ENCODE measurements at regions not wholly inside any gene's neighbourhood (a gene's known extent, or its start where the extent isn't known, plus 50 kb on each side); places are given as distances from the start of the nearest gene placed in this dataset.
"Not testable (repeated sequence)": the region's sequence is repeated elsewhere in the genome, so short reads cannot be mapped to it uniquely, and the experiment has no call there.

DNA sequence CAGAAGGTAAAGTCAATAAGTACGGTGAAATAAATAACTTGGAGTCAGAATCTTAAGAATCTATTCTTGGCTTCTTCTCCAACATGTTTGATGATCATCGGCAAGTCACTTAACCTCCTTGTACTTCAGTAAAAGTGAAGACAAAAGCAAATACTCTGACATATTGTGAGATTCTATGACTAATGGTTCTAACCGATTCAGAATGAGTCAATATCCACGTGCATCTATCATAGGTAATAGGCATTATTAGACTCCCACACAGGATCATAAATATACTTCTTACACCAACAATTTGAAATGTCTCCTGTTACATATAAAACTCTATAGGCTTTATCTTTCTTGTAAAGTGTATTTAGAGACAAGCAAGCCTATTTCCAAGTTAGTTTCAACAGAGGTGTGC, 144.4 kb upstream of the ATXN7L3B start:
- Histone ChIP-seq H3K27ac (ENCODE audit: low read depth in 1 of 2, low read length in 1 of 2) (no peak overlapping the region), H3K36me3 (ENCODE audit: control insufficient read depth in 4 of 4, insufficient read depth in 4 of 4, low read length in 4 of 4) (no peaks in the 10 kb centered on the region), H3K27me3 (ENCODE audit: control insufficient read depth in 3 of 3, insufficient read depth in 3 of 3, low read length in 2 of 3) (no peaks in the 10 kb centered on the region), H3K4me1 (ENCODE audit: control insufficient read depth in 5 of 5, insufficient read depth in 5 of 5, low read length in 5 of 5) (no peaks in the 10 kb centered on the region), H3K9me3 (ENCODE audit: control insufficient read depth in 4 of 4, insufficient read depth in 3 of 4, low read length in 3 of 4) (peaks cover 0 to 9% (median 3%) of the 10 kb centered on the region in 4 donors), H3K4me3 (no peak overlapping the region), H3K9ac (ENCODE audit: insufficient read depth in 1 of 2, low read length in 2 of 2) (no peak overlapping the region)
- DNase-seq (no peak), ATAC-seq (ENCODE audit: insufficient read depth, low FRiP score) (no peak)
- TF ChIP-seq, protein P1, sequence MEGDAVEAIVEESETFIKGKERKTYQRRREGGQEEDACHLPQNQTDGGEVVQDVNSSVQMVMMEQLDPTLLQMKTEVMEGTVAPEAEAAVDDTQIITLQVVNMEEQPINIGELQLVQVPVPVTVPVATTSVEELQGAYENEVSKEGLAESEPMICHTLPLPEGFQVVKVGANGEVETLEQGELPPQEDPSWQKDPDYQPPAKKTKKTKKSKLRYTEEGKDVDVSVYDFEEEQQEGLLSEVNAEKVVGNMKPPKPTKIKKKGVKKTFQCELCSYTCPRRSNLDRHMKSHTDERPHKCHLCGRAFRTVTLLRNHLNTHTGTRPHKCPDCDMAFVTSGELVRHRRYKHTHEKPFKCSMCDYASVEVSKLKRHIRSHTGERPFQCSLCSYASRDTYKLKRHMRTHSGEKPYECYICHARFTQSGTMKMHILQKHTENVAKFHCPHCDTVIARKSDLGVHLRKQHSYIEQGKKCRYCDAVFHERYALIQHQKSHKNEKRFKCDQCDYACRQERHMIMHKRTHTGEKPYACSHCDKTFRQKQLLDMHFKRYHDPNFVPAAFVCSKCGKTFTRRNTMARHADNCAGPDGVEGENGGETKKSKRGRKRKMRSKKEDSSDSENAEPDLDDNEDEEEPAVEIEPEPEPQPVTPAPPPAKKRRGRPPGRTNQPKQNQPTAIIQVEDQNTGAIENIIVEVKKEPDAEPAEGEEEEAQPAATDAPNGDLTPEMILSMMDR (IDR thresholded peaks at IDR 0.05; ENCODE audit: control extremely low read depth, extremely low read depth): no peak
- WGBS, 2 donors: 69 to 74% methylated on average over 4 of the region's 4 CpGs

DNA sequence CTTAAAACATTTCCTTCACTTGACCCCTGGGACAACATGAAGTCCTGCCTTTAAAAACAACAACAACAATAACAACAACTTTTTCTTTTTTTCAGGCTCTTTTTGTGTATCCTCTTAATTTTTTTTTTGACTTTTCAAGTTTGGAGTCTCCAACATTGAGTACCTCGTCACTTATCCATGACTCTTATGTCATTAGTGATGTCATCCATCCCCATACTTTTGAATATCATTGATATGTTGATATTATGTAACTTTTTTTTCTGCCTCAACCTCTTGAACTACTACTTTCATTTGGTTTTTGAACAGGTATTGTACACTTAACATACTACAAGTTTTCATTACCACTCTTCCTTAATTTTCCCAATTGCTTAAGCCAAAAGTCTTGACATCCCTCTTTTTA, 143.0 kb upstream of the ATXN7L3B start:
- Histone ChIP-seq H3K27ac (ENCODE audit: low read depth in 1 of 2, low read length in 1 of 2) (no peak overlapping the region), H3K4me3 (no peak overlapping the region), H3K9ac (ENCODE audit: insufficient read depth in 1 of 2, low read length in 2 of 2) (no peak overlapping the region), H3K36me3 (ENCODE audit: control insufficient read depth in 4 of 4, insufficient read depth in 4 of 4, low read length in 4 of 4) (no peaks in the 10 kb centered on the region), H3K9me3 (ENCODE audit: control insufficient read depth in 4 of 4, insufficient read depth in 3 of 4, low read length in 3 of 4) (peaks cover 0 to 9% (median 3%) of the 10 kb centered on the region in 4 donors), H3K27me3 (ENCODE audit: control insufficient read depth in 3 of 3, insufficient read depth in 3 of 3, low read length in 2 of 3) (no peaks in the 10 kb centered on the region), H3K4me1 (ENCODE audit: control insufficient read depth in 5 of 5, insufficient read depth in 5 of 5, low read length in 5 of 5) (no peaks in the 10 kb centered on the region)
- WGBS, 2 donors: 70 to 90% methylated on average over 1 of the region's 1 CpG
- ATAC-seq (ENCODE audit: insufficient read depth, low FRiP score) (no peak), DNase-seq (no peak)
- TF ChIP-seq, protein P1 (IDR thresholded peaks at IDR 0.05; ENCODE audit: control extremely low read depth, extremely low read depth): no peak

DNA sequence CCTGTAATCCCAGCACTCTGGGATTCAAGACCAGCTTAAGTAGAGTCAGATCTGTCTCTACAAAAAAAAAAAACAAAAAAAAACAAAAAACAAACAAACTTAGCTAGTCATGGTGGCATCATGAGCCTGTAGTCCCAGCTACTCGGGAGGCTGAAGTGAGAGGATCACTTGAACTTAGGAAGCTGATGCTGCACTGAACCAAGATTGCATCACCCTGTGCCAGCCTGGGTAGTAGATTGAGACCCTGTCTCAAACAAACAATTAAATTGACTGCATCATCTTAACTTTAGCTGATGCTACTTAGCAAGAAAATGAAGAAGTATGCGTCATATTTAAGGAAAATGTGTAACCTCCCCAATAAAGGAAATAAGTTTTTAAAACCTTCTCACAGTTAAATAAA, 136.6 kb upstream of the ATXN7L3B start:
- 83 to 92% methylated on average over 2 of the region's 2 CpGs for WGBS, 2 donors
- no peaks in the 10 kb centered on the region for H3K27me3 ChIP-seq (ENCODE audit: control insufficient read depth in 3 of 3, insufficient read depth in 3 of 3, low read length in 2 of 3)
- no peak for ATAC-seq (ENCODE audit: insufficient read depth, low FRiP score)

DNA sequence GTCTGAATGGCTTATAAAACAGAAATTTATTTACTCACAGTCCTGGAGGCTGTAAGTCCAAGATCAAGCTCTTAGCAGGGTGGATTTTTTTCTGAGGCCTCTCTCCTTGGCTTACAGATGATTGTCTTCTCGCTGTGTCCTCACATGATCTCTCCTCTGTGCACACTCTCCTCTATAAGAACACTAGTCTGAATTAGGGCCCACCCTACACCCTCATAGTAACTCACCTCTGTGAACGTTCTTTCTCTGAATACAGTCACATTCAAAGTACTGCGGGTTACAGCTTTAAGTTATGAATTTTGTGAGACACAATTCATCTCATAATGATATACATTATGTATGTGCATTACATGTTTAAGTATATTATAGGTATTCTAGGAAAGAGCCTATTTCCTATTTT, 135.7 kb upstream of the ATXN7L3B start:
- DNase-seq (no peak), ATAC-seq (ENCODE audit: insufficient read depth, low FRiP score) (no peak)
- H3K4me3 ChIP-seq: no peak overlapping the region
- H3K36me3 ChIP-seq (ENCODE audit: control insufficient read depth in 4 of 4, insufficient read depth in 4 of 4, low read length in 4 of 4): no peaks in the 10 kb centered on the region
- TF ChIP-seq, protein P1 (IDR thresholded peaks at IDR 0.05; ENCODE audit: control extremely low read depth, extremely low read depth): no peak
- no peak overlapping the region for H3K27ac ChIP-seq (ENCODE audit: low read depth in 1 of 2, low read length in 1 of 2)
- no peak overlapping the region for H3K9ac ChIP-seq (ENCODE audit: insufficient read depth in 1 of 2, low read length in 2 of 2)
- WGBS, 2 donors: 85 to 92% methylated on average over 3 of the region's 3 CpGs
- H3K9me3 ChIP-seq (ENCODE audit: control insufficient read depth in 4 of 4, insufficient read depth in 3 of 4, low read length in 3 of 4): no peaks in the 10 kb centered on the region
- H3K27me3 ChIP-seq (ENCODE audit: control insufficient read depth in 3 of 3, insufficient read depth in 3 of 3, low read length in 2 of 3): no peaks in the 10 kb centered on the region
- no peaks in the 10 kb centered on the region for H3K4me1 ChIP-seq (ENCODE audit: control insufficient read depth in 5 of 5, insufficient read depth in 5 of 5, low read length in 5 of 5)

More for the DNA sequence above, 136.6 kb upstream of the ATXN7L3B start:
- no peaks in the 10 kb centered on the region for H3K4me1 ChIP-seq (ENCODE audit: control insufficient read depth in 5 of 5, insufficient read depth in 5 of 5, low read length in 5 of 5)
- TF ChIP-seq, protein P1 (IDR thresholded peaks at IDR 0.05; ENCODE audit: control extremely low read depth, extremely low read depth): no peak
- no peaks in the 10 kb centered on the region for H3K9me3 ChIP-seq (ENCODE audit: control insufficient read depth in 4 of 4, insufficient read depth in 3 of 4, low read length in 3 of 4)
- H3K27ac ChIP-seq (ENCODE audit: low read depth in 1 of 2, low read length in 1 of 2): no peak overlapping the region
- no peaks in the 10 kb centered on the region for H3K36me3 ChIP-seq (ENCODE audit: control insufficient read depth in 4 of 4, insufficient read depth in 4 of 4, low read length in 4 of 4)
- DNase-seq: no peak
- H3K9ac ChIP-seq (ENCODE audit: insufficient read depth in 1 of 2, low read length in 2 of 2): no peak overlapping the region
- H3K4me3 ChIP-seq: no peak overlapping the region

DNA sequence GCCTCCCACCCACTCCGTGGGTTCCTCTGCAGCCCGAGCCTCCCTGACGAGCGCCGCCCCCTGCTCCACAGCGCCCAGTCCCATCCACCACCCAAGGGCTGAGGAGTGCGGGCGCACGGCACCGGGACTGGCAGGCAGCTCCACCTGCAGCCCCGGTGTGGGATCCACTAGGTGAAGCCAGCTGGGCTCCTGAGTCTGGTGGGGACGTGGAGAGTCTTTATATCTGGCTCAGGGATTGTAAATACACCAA, 134.5 kb upstream of the ATXN7L3B start:
- H3K4me3 ChIP-seq; ATAC-seq (ENCODE audit: insufficient read depth, low FRiP score); H3K4me1 ChIP-seq (ENCODE audit: control insufficient read depth in 5 of 5, insufficient read depth in 5 of 5, low read length in 5 of 5); DNase-seq; H3K9ac ChIP-seq (ENCODE audit: insufficient read depth in 1 of 2, low read length in 2 of 2); H3K27me3 ChIP-seq (ENCODE audit: control insufficient read depth in 3 of 3, insufficient read depth in 3 of 3, low read length in 2 of 3); H3K27ac ChIP-seq (ENCODE audit: low read depth in 1 of 2, low read length in 1 of 2); H3K36me3 ChIP-seq (ENCODE audit: control insufficient read depth in 4 of 4, insufficient read depth in 4 of 4, low read length in 4 of 4); H3K9me3 ChIP-seq (ENCODE audit: control insufficient read depth in 4 of 4, insufficient read depth in 3 of 4, low read length in 3 of 4): not testable (repeated sequence)
- WGBS, 2 donors: 84 to 87% methylated on average over 12 of the region's 12 CpGs
